Hematopoietic multipotent progenitor cell (in vitro differentiated cells): ENCODE measurements at regions not wholly inside any gene's neighbourhood (a gene's known extent, or its start where the extent isn't known, plus 50 kb on each side); places are given as distances from the start of the nearest gene placed in this dataset.

ENCODE experiments used
- DNase-seq, 3 donors: peaks; one replicate each; pipeline ENCODE4 v3.0.0-alpha.2; 2011 to 2015; ENCODE audit warnings: low read depth in 2 of 3, low spot score in 2 of 3

DNA sequence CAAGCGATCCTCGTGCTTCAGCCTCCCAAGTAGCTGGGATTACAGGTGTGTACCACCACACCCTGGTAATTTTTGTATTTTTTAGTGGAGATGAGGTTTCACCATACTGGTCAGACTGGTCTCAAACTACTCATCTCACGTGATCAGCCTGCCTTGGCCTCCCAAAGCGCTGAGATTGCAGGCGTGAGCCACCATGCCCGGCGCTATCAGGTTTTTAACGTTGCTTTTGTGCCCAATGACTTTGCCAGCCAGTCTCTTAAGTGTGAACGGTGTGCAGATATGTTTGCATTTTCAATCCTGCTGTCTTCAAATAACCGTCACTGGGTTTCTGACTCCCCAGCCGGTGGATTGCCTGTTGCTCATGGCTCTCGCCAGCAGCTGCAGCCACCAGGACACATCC is 201.8 kb upstream of the PPP2R2D start:
- DNase-seq, result no peak

DNA sequence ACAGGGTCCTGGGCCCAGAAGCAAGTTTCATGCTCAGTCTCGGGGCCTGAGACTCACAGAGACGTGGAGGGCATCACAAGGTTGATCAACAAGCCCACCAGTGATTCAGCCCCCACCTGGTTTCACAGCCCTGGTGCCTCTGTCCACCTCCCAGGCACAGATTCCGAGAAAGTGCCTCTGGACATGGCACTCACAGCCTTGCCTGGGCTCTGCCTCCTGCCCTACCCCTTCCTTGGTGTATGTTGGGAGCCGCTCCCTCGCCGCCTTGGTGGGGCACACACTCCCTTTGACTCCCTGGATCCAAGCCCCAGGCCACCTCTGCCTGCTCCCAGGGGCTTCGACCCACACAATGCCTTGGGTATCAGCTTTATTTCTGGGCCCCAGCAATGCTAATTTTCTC is 200.8 kb upstream of the PPP2R2D start:
- no peak for DNase-seq

DNA sequence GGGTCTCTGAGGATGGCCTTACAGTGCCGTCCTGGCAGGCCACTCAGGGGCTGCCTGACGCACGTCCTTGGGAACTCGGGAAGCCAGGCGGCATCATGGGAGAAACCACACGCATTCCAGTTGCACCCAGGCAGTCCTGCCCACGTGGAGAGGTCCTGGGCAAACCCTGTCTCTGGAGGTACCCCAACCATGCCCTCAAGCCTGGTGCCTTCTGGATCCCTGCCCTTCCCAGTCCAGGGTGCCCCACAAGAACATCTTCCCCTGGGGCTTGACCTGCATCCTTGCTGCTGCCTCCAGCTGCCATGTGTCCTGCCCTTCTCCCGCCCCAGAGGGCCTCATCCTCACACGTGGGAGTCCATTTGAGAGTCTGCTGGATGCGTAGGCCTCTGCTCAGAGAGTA is 200.3 kb upstream of the PPP2R2D start:
- DNase-seq, result no peak

DNA sequence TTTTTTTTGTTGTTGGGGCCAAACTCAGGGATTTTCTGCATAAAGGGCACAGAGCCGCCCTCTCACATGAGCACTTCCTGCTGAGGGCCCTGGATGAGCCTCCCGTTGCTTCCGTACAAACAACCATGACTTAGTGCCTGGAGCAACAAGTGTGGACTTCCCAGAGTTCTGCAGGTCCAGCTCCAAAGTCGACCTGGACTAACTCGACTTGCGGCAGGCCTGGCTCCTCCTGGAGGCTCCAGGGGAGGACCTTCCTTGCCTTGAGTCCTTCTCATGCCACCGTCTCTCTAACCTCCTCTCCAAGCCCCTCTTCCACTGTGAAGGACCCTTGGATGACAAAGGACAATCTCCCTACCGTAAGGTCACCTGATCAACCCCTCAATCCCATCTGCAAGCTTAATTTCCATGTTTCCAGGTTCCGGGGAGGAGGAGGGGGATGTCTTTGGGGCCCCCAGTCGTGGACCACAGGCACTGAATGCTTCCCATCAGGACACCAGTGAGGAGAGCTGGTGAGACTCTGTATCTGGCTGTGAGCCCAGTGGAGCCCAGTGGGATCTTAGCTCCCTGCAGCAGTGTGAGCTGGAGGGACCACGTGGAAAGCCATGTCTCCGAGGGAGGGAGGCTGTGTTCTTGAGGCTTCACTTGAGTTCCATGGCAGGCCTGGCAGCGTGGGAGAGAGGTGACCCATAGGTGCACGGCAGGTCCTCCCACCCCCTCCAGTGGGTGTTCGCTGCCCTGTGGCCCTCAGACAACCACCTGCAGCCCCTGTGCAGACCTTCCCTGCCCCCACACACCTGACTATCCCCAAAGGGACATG is 199.5 kb upstream of the PPP2R2D start:
- DNase-seq, result no peak

DNA sequence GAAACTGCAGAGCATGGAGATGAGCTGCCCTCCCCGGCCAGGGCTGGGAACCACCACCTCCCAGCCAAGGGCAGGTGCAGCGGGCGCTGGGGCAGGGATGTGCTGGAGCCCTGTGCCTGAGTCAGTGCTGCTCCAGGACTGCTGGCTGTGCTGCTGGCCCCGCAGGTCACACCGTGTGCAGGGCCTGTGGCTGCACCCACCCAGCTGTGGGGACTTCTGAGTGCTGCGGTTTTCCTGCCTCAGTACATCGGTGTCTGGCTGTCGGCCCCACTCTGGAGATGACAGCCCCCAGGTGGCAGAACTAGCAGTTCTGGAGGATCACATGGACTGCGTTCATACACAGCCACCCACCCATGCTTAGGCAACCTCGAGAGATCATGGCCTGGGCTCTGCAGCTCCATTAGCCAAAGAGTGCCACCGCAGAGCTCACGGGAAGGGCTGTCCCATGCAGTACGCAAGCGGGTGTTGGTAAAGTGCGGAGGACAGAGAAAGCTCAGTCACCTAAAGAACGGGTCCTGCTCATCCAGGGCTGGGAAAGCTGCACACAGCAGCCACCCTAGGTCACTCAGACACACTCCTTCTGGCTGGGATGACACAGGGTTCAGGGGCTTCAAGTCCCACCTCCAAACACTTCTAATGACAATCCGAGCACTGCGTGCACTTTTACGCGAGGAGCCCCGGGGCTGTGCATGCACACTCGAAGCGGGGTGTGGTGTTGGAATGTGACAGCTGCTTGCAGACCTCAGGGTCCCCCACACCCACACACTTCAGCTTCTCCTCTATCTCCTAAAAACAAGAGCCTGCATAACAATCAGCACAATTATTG is 198.1 kb upstream of the PPP2R2D start:
- DNase-seq, result no peak

GRCh38 chr10:131703541-131703940 is 197.3 kb upstream of the PPP2R2D start:
- no peak for DNase-seq

DNA sequence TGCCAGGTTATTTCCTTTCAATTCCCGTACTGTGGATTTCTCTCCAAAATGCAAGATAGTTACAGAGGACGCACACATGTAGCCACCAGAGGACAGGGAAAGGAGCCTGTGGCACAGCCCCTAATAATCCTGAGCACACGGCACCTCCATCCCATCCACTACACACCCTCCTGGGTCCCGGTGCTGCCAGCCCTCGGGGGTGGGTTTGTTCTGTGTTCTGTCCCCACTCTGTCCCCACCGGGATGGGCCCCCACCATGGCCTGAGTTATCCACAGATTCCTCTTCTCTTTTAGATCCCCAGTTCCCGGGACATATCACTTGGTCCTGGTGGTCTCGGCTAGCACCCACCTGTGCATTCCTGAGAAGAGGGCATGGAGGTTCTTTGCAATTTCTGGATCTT is 196.9 kb upstream of the PPP2R2D start:
- DNase-seq, result no peak

GRCh38 chr10:131706476-131706875 is 194.3 kb upstream of the PPP2R2D start:
- no peak for DNase-seq

GRCh38 chr10:131706952-131707351 is 193.9 kb upstream of the PPP2R2D start:
- no peak for DNase-seq

GRCh38 chr10:131708225-131708880 is 192.5 kb upstream of the PPP2R2D start:
- DNase-seq, result no peak

DNA sequence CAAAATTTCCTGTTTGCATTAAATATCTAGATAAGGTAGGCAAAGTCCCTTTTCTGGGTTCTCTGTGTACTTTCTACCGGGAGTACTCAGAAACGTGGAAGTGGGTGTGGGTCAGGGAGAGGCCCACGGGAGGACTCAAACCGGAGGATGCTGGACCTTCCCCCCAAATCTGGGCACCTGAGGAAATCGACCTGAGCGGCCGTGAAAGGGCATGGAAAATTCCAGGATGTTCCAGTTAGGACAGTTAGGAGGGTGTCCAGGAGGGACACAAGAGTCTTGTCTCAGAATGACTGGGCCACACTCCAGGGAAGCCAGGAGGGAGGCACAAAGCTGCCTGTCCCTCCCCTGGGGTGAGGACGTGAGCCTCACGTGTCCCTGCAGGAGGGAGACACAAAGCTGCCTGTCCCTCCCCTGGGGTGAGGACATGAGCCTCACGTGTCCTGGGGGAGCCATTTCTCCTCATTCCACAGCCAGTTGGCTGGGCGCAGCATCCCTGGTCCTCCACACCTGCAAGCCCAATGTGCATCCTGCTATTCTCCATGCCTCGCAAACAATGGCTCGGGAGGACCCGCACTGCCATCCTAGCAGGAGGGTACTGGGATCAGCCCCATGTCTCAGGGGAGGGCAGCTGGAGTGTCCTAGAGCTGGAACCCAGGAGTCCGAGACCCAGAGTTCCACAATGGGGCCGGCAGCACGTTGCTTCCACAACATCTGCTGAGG is 190.5 kb upstream of the PPP2R2D start:
- DNase-seq, result no peak

GRCh38 chr10:131722121-131722520 is 178.7 kb upstream of the PPP2R2D start:
- DNase-seq, result no peak

DNA sequence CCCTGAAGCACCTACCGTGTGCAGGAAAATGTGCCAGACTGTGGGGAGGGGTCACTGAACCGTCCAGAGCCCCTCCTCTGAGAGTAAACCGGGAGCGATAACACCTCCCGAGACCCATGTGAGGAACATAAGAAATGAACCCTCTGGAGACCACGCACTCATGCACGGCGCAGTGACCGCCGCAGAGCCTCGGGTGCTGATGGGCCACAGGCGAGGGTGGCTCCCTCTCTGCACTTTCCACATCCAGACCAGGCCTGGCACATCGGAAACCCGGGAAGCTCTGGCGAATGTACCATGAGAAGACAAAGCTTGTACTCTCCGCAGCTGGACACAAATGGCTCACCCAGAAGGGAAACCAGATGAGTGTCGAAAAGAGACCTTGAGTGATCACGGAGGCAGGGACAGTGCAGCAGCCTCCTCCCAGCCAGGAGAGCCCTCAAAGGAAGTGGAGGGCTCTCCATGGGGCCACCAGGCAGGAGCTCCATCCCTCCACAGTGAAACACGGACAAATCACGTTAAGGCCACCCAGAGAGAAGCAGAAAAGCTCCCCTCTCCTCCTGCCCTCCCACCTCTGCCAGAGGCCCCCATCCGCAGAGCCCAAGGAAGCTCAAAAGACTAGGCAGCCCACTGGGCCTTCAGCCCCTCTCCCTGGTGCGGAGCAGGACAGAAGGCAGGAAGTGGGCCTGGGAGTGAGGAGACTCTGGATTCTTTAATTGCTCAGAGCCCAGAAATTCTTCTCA is 178.1 kb upstream of the PPP2R2D start:
- DNase-seq, result no peak

- DNase-seq, result no peak
Measured at GRCh38 chr10:131723297-131724168, 177.3 kb upstream of the PPP2R2D start.

- DNase-seq, result no peak
Measured at GRCh38 chr10:131724169-131724545, 176.7 kb upstream of the PPP2R2D start.

- no peak for DNase-seq
Measured at GRCh38 chr10:131724891-131725580, 175.8 kb upstream of the PPP2R2D start.

GRCh38 chr10:131725581-131726069 is 175.2 kb upstream of the PPP2R2D start:
- DNase-seq, result no peak

DNA sequence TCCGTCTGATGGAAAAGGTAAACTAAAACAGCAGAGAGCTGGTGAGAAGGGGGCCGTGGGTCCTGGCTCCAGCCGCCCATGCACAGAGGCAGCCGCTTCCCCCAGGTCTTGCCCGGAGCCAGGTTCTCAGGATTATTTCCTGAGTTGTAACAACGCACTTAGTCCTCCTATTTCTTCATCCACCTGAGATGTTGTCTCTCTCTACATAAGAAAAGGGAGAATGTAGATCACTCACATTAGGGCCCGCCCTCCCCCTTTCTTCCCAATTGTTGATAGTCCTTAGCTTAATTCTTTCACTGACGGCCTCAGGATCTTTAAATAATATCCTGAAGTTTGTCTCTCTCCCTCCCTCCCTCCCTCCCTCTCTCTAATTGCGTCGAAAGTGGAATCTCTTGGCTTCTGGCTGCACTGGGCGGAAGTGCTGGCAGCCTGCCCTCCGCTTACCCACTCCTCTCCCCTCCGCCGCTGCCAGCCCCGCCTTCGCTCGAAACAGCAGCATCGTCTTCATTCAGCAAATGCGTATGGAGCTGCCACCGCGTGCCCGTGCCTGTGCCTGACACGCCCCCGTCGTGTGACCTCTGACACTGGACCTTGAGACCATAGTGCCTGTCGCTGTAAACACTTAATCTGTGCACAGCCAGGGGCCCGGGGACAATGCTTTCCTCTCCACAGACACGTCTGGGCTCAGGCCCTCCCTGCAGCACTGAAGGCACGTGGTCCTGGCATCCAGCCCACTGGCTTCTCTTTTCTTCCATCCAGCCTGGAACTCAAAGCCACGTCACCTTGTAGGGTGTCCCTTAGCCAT is 174.5 kb upstream of the PPP2R2D start:
- DNase-seq, result peak in 2 of 3 donors; percentile 58 to 69
